Liver (tissue), 7 donors: ENCODE measurements at regions not wholly inside any gene's neighbourhood (a gene's known extent, or its start where the extent isn't known, plus 50 kb on each side); places are given as distances from the start of the nearest gene placed in this dataset.

ENCODE experiments used
- DNase-seq: peaks from one replicate; pipeline ENCODE4 v3.0.0-alpha.2; 2017; ENCODE audit warnings: low spot score
- H3K27ac ChIP-seq, 2 donors: one replicate each; pipeline ENCODE4 v1.7.0; 2013; ENCODE audit warnings: inconsistent platforms in 2 of 2, low read length in 2 of 2, control low read depth in 1 of 2, low read depth in 1 of 2, mild to moderate bottlenecking in 1 of 2
- H3K27me3 ChIP-seq, 4 donors: one replicate each; pipeline versions ENCODE4 v1.6.1 to v1.7.0; 2013; ENCODE audit warnings: low read length in 3 of 4, inconsistent platforms in 1 of 4, mild to moderate bottlenecking in 1 of 4, moderate library complexity in 1 of 4; ENCODE audit not compliant: control insufficient read depth in 4 of 4, insufficient read depth in 4 of 4
- H3K36me3 ChIP-seq, 4 donors: one replicate each; pipeline versions ENCODE4 v1.6.1 to v1.7.0; 2013; ENCODE audit warnings: low read length in 3 of 4, mild to moderate bottlenecking in 3 of 4, low read depth in 1 of 4, moderate library complexity in 1 of 4; ENCODE audit not compliant: control insufficient read depth in 4 of 4, insufficient read depth in 3 of 4
- H3K4me1 ChIP-seq, 4 donors: one replicate each; pipeline versions ENCODE4 v1.6.1 to v1.7.0; 2013; ENCODE audit warnings: low read length in 3 of 4, mild to moderate bottlenecking in 3 of 4, moderate library complexity in 1 of 4; ENCODE audit not compliant: control insufficient read depth in 4 of 4, insufficient read depth in 4 of 4
- H3K4me3 ChIP-seq, 3 donors: one replicate each; pipeline versions ENCODE4 v1.6.1 to v1.7.0; 2013; ENCODE audit warnings: low read length in 3 of 3, control low read depth in 1 of 3, low read depth in 1 of 3, mild to moderate bottlenecking in 1 of 3
- H3K9ac ChIP-seq, 2 donors: one replicate each; pipeline ENCODE4 v1.7.0; 2013; ENCODE audit warnings: low read length in 2 of 2, mild to moderate bottlenecking in 2 of 2, moderate library complexity in 2 of 2, control low read depth in 1 of 2, low read depth in 1 of 2
- H3K9me3 ChIP-seq, 4 donors: one replicate each; pipeline versions ENCODE4 v1.6.1 to v1.7.0; 2013; ENCODE audit warnings: low read length in 3 of 4; ENCODE audit not compliant: control insufficient read depth in 4 of 4
- ATF3 ChIP-seq: IDR thresholded peaks from 2 replicates; pipeline ENCODE4 v1.6.1; 2016; ENCODE audit warnings: antibody characterized with exemption
- EGR1 ChIP-seq, 2 donors: IDR thresholded peaks; 2 replicates each; pipeline ENCODE4 v1.6.1; 2016 to 2018; ENCODE audit warnings: antibody characterized with exemption in 2 of 2, low read depth in 2 of 2
- FOXA1 ChIP-seq: IDR thresholded peaks from 2 replicates; pipeline ENCODE4 v1.6.1; 2016; ENCODE audit warnings: antibody characterized with exemption
- FOXA2 ChIP-seq: IDR thresholded peaks from 2 replicates; pipeline ENCODE4 v1.6.1; 2016; ENCODE audit warnings: antibody characterized with exemption
- GABPA ChIP-seq, 2 donors: IDR thresholded peaks in 1 of 2; conservative IDR thresholded peaks in 1 of 2; 2 replicates each; pipeline ENCODE4 v1.6.1; 2016; ENCODE audit warnings: antibody characterized with exemption in 2 of 2, mild to moderate bottlenecking in 1 of 2, moderate library complexity in 1 of 2
- HNF4A ChIP-seq, 2 donors: conservative IDR thresholded peaks; 2 replicates each; pipeline ENCODE4 v1.6.1; 2016; ENCODE audit warnings: antibody characterized with exemption in 2 of 2, mild to moderate bottlenecking in 2 of 2
- MAX ChIP-seq: IDR thresholded peaks from 2 replicates; pipeline ENCODE4 v1.6.1; 2016; ENCODE audit warnings: antibody characterized with exemption
- NR2F2 ChIP-seq: IDR thresholded peaks from 2 replicates; pipeline ENCODE4 v1.6.1; 2016; ENCODE audit warnings: antibody characterized with exemption
- REST ChIP-seq: IDR thresholded peaks from 2 replicates; pipeline ENCODE4 v1.6.1; 2016; ENCODE audit warnings: antibody characterized with exemption, mild to moderate bottlenecking
- SP1 ChIP-seq: IDR thresholded peaks from 2 replicates; pipeline ENCODE4 v1.6.1; 2018; ENCODE audit warnings: antibody characterized with exemption, mild to moderate bottlenecking
- TAF1 ChIP-seq: conservative IDR thresholded peaks from 2 replicates; pipeline ENCODE4 v1.6.1; 2016; ENCODE audit warnings: antibody characterized with exemption, mild to moderate bottlenecking
- YY1 ChIP-seq: IDR thresholded peaks from 2 replicates; pipeline ENCODE4 v1.6.1; 2016; ENCODE audit warnings: antibody characterized with exemption, mild to moderate bottlenecking
- ZBTB33 ChIP-seq: IDR thresholded peaks from 2 replicates; pipeline ENCODE4 v1.6.1; 2016; ENCODE audit warnings: antibody characterized with exemption
- WGBS: extraction: QIAGEN DNeasy Blood & Tissue Kit; methylation state at CpG from one replicate; pipeline ENCODE4 v1.1.7; 2013; 5-methylcytosine and 5-hydroxymethylcytosine counted together
- donor health status: healthy.
- donor health status: healthy.
- donor health status: healthy.
- donor health status: healthy.

- TF ChIP-seq MAX, result no peak
- no peak for TF ChIP-seq HNF4A (conservative IDR thresholded peaks at IDR 0.05)
- TF ChIP-seq NR2F2, result no peak
These were observed 148.4 kb upstream of the SPRED2 start (continued) for GRCh38 chr2:65580824-65581223.

- H3K27me3 ChIP-seq, result no peaks in the 10 kb centered on the region
- H3K4me1 ChIP-seq, result no peaks in the 10 kb centered on the region
- no peak overlapping the region for H3K4me3 ChIP-seq
- no peak overlapping the region for H3K27ac ChIP-seq
- WGBS, result 85% methylated on average over 10 of the region's 10 CpGs
- TF ChIP-seq GABPA (IDR thresholded peaks at IDR 0.05 in 1 of 2, conservative IDR thresholded peaks at IDR 0.05 in 1 of 2) (no peak), YY1 (no peak), HNF4A (conservative IDR thresholded peaks at IDR 0.05) (no peak), NR2F2 (no peak), FOXA2 (no peak), MAX (no peak)
- no peaks in the 10 kb centered on the region for H3K36me3 ChIP-seq
- DNase-seq, result no peak
- no peak overlapping the region for H3K9ac ChIP-seq
- no peaks in the 10 kb centered on the region for H3K9me3 ChIP-seq
These were observed 147.3 kb upstream of the SPRED2 start for GRCh38 chr2:65579506-65580235.

- TF ChIP-seq FOXA1, result no peak
- TF ChIP-seq TAF1, result no peak
- TF ChIP-seq SP1, result no peak
- TF ChIP-seq ATF3, result no peak
- no peak for TF ChIP-seq REST
- no peak for TF ChIP-seq HNF4A (conservative IDR thresholded peaks at IDR 0.05)
- no peak for TF ChIP-seq ZBTB33
- TF ChIP-seq NR2F2, result no peak
- no peak for TF ChIP-seq EGR1 (IDR thresholded peaks at IDR 0.05; ENCODE audit: low read depth in 2 of 2)
- 95% methylated on average over 5 of the region's 5 CpGs for WGBS
- no peaks in the 10 kb centered on the region for H3K27me3 ChIP-seq
- no peak overlapping the region for H3K9ac ChIP-seq
- H3K36me3 ChIP-seq, result no peaks in the 10 kb centered on the region
- no peaks in the 10 kb centered on the region for H3K9me3 ChIP-seq
- no peak for DNase-seq
- no peak overlapping the region for H3K27ac ChIP-seq
- H3K4me1 ChIP-seq, result no peaks in the 10 kb centered on the region
- no peak overlapping the region for H3K4me3 ChIP-seq
These were observed 145.3 kb upstream of the SPRED2 start for GRCh38 chr2:65577654-65578053.
